ENCODE measurements at regions not wholly inside any gene's neighbourhood (a gene's known extent, or its start where the extent isn't known, plus 50 kb on each side); places are given as distances from the start of the nearest gene placed in this dataset.

DNA sequence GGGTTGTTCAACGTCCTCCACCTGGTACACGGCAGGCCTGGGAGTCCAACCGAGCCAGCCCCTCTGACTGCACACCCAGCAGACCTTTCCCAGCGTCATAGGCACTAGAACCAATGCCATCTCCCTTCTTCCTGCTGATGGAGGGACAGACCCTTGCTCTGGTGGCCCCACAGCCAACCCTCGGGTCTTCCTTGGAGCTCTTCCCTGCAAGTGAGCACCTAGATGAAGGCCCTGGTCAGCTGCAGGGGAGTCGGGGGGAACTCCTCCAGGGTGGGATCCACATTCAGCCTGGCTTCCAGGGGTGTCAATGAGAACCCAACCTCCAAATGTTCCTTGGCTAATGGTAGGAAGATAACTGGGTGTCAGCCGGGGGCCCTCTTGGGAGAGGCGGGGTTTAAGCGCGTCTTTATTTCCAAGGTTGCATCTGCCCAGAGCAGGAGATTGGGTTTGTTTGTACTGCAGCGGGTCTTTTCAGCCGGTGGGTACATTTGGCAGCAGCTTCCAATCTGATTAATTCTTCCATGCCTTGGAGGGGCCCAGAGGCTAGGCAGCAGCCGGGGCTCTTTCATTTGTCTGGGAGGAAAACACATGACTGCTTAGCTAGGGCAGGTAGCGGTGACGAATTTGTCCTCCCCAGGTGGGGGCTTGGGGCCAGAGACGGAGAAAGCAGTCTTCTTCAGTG lies 56.0 kb upstream of the SHISAL1 start:
- no peak for DNase-seq (ENCODE audit: low spot score)

DNA sequence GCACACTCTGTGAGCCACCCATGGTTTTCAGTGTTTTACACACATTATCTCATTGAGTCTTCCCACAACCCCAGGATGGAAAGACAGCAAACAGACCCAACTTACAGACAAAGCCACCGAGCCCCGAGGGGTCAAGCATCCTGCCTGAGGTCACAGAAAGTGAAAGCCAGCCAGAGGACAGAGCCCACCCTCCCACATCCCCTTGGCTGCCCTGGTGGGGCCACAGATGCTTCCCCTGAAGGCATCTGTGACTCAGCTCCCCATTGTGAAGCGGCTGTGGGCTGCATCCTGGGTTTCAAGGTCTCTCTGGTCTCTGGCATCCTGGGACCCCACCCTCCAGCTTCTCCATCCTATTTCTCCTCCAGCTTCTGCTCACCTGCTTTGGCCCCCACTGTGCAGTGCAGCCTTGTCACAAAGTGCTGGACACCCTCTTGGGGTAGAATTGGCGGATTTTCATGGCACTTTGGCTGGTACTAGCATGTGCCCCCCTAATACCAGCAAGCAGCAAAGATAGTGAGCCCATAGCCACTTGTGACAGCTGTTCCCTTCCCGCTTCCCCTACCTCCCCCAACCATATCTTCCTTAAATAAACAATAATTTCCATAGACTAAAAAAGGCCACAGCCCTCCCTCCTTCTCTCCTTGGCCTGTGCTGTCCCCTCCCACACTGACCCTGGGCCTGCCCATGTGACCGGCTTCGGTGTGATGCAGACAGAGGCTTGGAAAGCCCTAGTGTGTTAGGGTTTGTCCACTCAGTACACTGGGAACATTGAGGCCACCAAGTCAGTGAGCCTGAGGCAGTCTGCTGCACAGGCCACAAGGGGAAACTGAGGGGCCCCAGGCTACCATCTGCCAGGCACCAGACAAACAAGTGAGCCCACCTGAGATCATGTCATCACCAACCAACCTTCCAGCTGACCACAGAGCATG lies 53.9 kb upstream of the SHISAL1 start:
- no peak for DNase-seq (ENCODE audit: low spot score)

DNA sequence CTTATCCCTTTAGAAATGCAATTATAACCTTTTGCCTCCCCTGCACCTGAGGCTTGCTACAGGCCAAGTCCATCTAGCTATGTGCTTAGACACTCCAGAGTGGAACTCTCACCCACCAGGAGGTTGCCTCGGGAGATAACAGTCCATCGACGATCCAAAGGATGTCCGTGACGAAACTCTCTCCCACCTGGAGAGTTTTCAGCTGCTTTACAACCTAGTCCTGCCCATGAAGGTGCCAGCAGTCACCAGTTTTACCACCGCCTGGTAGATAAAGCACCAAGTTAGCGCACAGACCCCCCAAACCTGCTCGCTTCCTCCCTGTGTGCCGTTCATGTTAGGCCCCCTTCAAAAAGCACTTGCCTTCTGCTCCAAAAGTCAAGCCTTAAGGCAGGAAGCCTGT lies 53.1 kb upstream of the SHISAL1 start:
- DNase-seq (ENCODE audit: low spot score), result no peak

DNA sequence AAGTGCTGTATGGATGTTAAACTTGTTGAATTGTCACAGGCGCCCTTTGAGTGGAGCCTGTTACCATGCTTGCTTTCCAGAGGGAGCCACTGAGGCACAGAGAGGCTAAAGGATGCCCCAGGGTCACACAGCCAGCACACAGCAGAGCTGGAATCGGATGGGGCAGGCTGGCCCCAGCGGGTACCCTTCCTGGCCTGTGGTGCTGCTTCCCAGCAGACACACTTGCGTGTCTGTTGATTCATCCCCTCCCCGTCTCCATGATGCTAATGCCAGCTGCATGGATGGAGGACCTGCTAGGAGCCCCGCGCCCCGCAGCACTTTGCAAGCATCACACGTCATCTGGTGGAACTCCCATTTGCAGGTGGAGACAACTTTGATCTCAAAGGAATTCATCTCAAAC lies 52.4 kb upstream of the SHISAL1 start:
- DNase-seq (ENCODE audit: low spot score), result no peak

DNA sequence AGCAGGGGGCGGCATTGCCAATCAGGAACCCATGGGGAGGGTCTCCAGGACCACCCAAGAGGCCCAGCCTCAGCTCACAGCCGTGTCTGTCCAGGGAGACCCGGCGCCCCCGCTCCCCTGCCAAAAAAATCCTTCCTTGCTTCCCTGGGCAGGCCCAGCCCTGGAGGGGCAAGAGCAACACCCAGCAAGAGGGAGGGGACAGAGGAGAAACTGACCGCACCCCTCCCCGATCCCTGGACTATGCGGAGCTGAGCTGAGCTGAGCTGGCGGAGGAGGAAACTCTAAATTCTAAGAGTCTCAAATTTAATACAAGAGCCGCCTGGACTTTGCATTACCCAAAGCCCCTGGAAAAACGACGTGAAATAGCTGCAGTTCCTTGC lies 52.0 kb upstream of the SHISAL1 start:
- no peak for DNase-seq (ENCODE audit: low spot score)

DNA sequence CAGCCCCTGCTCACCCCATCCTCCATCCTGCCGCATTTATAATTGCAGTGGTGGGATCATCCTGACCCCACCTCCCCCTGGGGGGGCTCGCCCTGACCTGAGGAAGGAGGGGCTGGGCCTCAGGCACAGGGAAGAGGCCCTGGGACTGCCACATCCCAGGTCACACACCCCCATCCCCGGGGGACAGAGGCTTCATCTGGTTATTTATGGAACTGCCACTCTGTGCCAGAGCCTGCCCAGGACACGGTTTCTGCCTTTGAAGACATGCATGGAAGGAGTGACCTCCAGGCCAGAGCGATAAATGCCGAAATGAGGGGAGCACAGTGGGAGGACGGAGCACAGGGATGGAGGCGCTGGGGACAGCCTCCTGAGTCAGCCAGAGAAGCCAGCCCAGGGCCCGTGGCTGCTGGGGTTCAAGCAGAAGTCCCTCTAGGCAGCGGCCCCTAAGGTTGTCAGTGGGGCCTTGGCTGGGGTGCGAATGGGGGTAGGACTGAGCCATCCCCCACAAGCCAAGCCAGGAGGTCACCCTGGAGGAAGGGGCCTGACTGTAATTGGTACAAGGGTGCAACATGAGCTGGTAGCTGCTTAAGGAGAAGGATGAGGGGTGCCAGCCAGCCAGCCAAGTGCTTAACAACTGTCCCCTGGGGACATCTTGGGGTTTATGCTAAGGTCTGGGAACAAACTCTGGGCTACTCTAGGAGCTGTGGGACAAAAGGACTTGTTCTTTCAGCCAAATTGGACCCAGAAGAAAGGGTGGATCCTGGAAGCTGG lies 51.4 kb upstream of the SHISAL1 start:
- DNase-seq (ENCODE audit: low spot score), result no peak

DNA sequence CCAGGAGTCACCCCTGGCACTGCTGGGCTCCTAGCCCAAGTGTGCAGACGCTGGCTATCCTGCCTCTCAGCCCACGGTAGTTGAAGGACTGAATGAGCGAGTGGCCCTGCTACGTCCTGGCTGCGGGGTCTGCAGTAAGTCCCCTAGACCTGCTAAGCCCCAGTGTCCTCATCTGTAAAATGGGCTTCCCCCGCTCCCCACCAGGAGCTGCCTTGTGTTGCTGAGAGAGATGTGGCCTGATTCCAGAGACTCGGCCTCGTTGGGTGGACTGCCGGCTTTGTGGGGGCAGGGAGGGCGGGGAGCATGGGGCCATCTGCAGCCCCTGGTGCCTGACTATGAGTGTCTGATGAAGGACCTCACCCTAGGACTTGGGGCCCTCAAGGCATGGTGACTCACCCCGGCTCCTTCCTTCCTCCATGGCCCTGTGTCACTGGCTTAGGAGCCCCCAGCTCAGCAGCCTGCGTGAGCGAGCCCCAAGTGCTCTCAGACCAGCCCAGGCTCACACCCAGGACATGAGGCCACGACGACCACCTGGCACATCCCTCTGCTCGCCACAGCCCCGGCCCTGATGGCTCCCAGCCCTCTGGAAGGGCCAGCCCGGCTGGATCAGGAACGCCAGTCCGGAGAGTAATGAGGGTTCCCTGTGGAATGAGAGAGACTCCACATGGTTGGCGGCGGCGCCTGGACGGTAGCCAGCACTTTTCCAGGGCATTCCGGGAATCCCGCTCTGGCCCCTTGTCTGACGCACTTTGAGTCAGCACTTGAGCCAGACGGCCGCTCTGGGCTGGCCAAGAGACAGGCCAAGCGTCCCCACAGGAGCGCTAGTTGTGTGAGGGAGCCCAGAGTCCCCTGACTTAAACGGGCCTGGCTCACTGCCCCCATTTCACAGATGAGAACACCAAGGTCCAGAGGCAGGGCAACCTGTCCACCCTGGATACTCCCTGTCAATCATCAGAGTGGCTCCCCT lies 50.5 kb upstream of the SHISAL1 start:
- peak; percentile 96 for DNase-seq (ENCODE audit: low spot score)

DNA sequence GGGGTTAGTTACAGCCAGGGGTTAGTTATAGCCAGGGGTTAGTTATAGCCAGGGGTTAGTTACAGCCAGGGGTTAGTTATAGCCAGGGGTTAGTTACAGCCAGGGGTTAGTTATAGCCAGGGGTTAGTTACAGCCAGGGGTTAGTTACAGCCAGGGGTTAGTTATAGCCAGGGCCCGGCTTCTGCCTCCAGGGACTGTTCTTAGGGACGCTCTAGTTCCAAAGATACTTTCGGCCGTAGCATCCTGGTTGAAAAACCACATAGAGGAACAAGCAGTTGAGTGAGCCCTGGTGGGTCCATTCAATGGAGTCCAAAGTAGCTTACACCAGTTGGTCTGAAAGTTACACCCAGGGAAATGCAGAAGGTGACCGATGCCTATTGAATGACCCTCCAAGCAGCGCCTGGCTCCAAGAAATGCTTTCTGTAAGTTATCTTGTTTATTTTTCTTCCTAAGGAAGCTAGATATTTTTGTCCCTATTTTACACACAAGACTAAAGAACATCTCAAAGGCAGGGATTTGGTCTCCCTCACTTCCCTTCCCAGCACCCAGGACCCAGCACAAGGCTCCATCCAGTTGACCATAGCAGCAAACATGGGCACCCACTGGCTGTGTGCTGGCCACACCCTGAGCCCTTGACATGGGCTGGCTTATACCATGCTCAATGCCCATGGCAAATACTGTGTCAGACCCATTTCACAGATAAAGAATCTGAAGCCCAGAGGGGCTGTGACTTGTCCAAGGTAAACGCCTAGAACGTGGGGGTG lies 49.7 kb upstream of the SHISAL1 start:
- no peak for DNase-seq (ENCODE audit: low spot score)

Measured in H4 (cell line).